Testis (tissue), 2 donors: ENCODE measurements at regions not wholly inside any gene's neighbourhood (a gene's known extent, or its start where the extent isn't known, plus 50 kb on each side); places are given as distances from the start of the nearest gene placed in this dataset.
"Not testable (repeated sequence)": the region's sequence is repeated elsewhere in the genome, so short reads cannot be mapped to it uniquely, and the experiment has no call there.

Experiments
- DNase-seq: peaks from one replicate; pipeline ENCODE4 v3.0.0-alpha.2; 2019
- H3K27ac ChIP-seq, 2 donors: fragments of 200-600 bp; sonication (generic); one replicate each; pipeline ENCODE4 v1.5.1; 2019
- H3K27me3 ChIP-seq: fragments of 200-600 bp; sonication (generic); one replicate; pipeline ENCODE4 v1.5.1; 2019
- H3K36me3 ChIP-seq: fragments of 200-600 bp; sonication (generic); one replicate; pipeline ENCODE4 v1.5.1; 2017; ENCODE audit warnings: low read depth; ENCODE audit errors: missing control alignments
- H3K4me1 ChIP-seq: fragments of 200-600 bp; sonication (generic); one replicate; pipeline ENCODE4 v1.5.1; 2019
- H3K4me3 ChIP-seq, 2 donors: fragments of 200-600 bp; sonication (generic); one replicate each; pipeline ENCODE4 v1.5.1; 2017 to 2019
- H3K9me3 ChIP-seq: fragments of 200-600 bp; sonication (generic); one replicate; pipeline ENCODE4 v1.5.1; 2017
- CTCF ChIP-seq, 3 experiments: fragments of 450-650 bp in 2 of 3; fragments of 200-600 bp in 1 of 3; sonication (generic) in 1 of 3; IDR thresholded peaks; one replicate each; pipeline ENCODE4 v1.5.1; 2016 to 2019; ENCODE audit warnings: antibody characterized with exemption in 3 of 3, mild to moderate bottlenecking in 2 of 3, moderate library complexity in 1 of 3
- POLR2A ChIP-seq: fragments of 450-650 bp; IDR thresholded peaks from one replicate; pipeline ENCODE4 v1.6.1; 2017; ENCODE audit warnings: antibody characterized with exemption, mild to moderate bottlenecking, moderate library complexity
- WGBS, 2 donors: methylation state at CpG; one replicate each; pipeline ENCODE4 v1.1.5; 2018; 5-methylcytosine and 5-hydroxymethylcytosine counted together
- intact Hi-C: fragments of 100-400 bp; cut with DNase I; formaldehyde crosslinking; loops from one replicate; pipeline ENCODE4 v1.15.1; 2023; ENCODE audit warnings: low total_unique reads

DNA sequence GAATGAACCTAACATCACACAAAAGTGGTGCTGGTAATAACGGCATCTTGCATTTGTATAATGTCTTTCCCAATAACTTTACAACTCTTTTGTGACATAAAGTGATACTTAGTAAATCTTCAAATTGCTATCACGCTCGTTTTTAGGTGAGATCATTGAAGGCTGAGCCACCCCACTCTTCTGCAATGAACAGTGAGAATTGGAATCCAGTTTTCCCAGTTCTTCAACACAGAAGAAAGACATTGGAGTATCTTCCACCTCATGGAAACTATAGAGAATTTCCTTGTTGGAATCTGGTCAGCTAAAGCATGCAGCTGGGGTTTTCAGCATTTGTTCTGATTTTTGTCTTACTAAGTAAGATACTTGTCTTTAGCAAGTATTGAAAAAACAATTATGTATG, 59.9 kb upstream of the NRIP1 start:
- H3K9me3 ChIP-seq: no peaks in the 10 kb centered on the region
- no peaks in the 10 kb centered on the region for H3K36me3 ChIP-seq
- H3K4me1 ChIP-seq: peaks cover 13% of the 10 kb centered on the region
- intact Hi-C loops: no loop called here
- TF ChIP-seq POLR2A (no peak), CTCF (IDR thresholded peaks at IDR 0.05) (no peak)
- WGBS, 2 donors: 66 to 73% methylated on average over 3 of the region's 3 CpGs
- no peak overlapping the region for H3K4me3 ChIP-seq
- DNase-seq: no peak
- H3K27ac ChIP-seq: no peak overlapping the region
- no peaks in the 10 kb centered on the region for H3K27me3 ChIP-seq

GRCh38 chr21:15126948-15127347, 62.1 kb upstream of the NRIP1 start:
- Histone ChIP-seq H3K36me3 (no peaks in the 10 kb centered on the region), H3K27me3 (no peaks in the 10 kb centered on the region), H3K9me3 (no peaks in the 10 kb centered on the region), H3K4me1 (peaks cover 6% of the 10 kb centered on the region), H3K27ac (no peak overlapping the region), H3K4me3 (no peak overlapping the region)
- DNase-seq: no peak
- TF ChIP-seq CTCF (IDR thresholded peaks at IDR 0.05) (no peak), POLR2A (no peak)
- WGBS, 2 donors: 46 to 49% methylated on average over 3 of the region's 3 CpGs
- intact Hi-C loops: no loop called here

GRCh38 chr21:15127437-15127836, 62.6 kb upstream of the NRIP1 start:
- no peak for TF ChIP-seq POLR2A
- no peak for TF ChIP-seq CTCF (IDR thresholded peaks at IDR 0.05)
- Histone ChIP-seq H3K36me3 (no peaks in the 10 kb centered on the region), H3K9me3 (no peaks in the 10 kb centered on the region), H3K4me3 (no peak overlapping the region), H3K4me1 (peaks cover 4% of the 10 kb centered on the region), H3K27ac (no peak overlapping the region), H3K27me3 (no peaks in the 10 kb centered on the region)
- intact Hi-C loops: no loop called here
- DNase-seq: no peak

DNA sequence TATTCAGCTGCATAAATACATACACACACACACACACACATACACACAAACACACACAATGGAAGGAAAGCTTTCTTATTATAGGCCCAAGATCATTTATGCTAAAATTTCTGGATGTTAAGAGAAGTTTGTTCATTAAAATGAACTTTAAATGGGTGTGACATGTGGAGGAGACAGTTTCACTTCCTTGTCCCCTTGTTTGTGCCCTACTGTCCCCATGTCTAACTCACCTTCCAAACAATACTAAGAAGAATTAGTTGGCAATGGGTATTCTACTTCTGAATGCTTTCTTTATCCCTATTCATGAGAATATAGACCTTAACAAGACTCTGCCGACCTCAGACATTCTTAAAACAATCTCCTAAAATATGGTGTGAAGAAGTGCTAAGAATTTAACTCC, 63.5 kb upstream of the NRIP1 start:
- DNase-seq: no peak
- Histone ChIP-seq H3K36me3 (no peaks in the 10 kb centered on the region), H3K9me3 (no peaks in the 10 kb centered on the region), H3K4me3 (no peak overlapping the region), H3K27ac (no peak overlapping the region), H3K27me3 (no peaks in the 10 kb centered on the region), H3K4me1 (peaks cover 4% of the 10 kb centered on the region)
- WGBS, 2 donors: 70 to 93% methylated on average over 1 of the region's 1 CpG
- intact Hi-C loops: no loop called here
- no peak for TF ChIP-seq CTCF (IDR thresholded peaks at IDR 0.05)
- TF ChIP-seq POLR2A: no peak

GRCh38 chr21:15128714-15129113, 63.9 kb upstream of the NRIP1 start:
- H3K4me1 ChIP-seq, H3K9me3 ChIP-seq, DNase-seq, H3K4me3 ChIP-seq, H3K36me3 ChIP-seq, intact Hi-C loops, H3K27me3 ChIP-seq, H3K27ac ChIP-seq: not testable (repeated sequence)

GRCh38 chr21:15130326-15130725, 65.5 kb upstream of the NRIP1 start:
- Histone ChIP-seq H3K27me3 (no peaks in the 10 kb centered on the region), H3K4me1 (no peaks in the 10 kb centered on the region), H3K9me3 (no peaks in the 10 kb centered on the region), H3K27ac (no peak overlapping the region), H3K36me3 (no peaks in the 10 kb centered on the region), H3K4me3 (no peak overlapping the region)
- 88 to 92% methylated on average over 6 of the region's 6 CpGs for WGBS, 2 donors
- no peak for DNase-seq
- TF ChIP-seq CTCF (IDR thresholded peaks at IDR 0.05): no peak
- no peak for TF ChIP-seq POLR2A
- intact Hi-C loops: no loop called here
